ENCODE measurements at regions not wholly inside any gene's neighbourhood (a gene's known extent, or its start where the extent isn't known, plus 50 kb on each side); places are given as distances from the start of the nearest gene placed in this dataset.

- TF ChIP-seq EZH2 (IDR thresholded peaks at IDR 0.05; ENCODE audit: borderline replicate concordance, low read length), result no peak
- TF ChIP-seq CTCF (conservative IDR thresholded peaks at IDR 0.05 in 1 of 2, IDR thresholded peaks at IDR 0.05 in 1 of 2; ENCODE audit: extremely low read depth in 1 of 2, insufficient read depth in 1 of 2, low read depth in 1 of 2, low read length in 2 of 2), result no peak
Measured at GRCh38 chr14:98785578-98785977, 486.4 kb downstream of the BCL11B start.

Measured in mammary epithelial cell (primary cell).